GM12878 (cell line): ENCODE measurements at regions not wholly inside any gene's neighbourhood (a gene's known extent, or its start where the extent isn't known, plus 50 kb on each side); places are given as distances from the start of the nearest gene placed in this dataset.

Experiments used
- ATAC-seq: fragments of 200-7000 bp; cut with Tn5 transposase; 3 replicates; pipeline ENCODE4 v1.9.1; 2020; ENCODE audit warnings: mild to moderate bottlenecking, moderate library complexity
- BruUV-seq: library from RNA; stranded (reverse); fragments of 400-500 nt; replicated peaks from 2 replicates; lab custom pipeline; 2021; lab: Mats Ljungman, UMichigan
- CTCF ChIA-PET: fragments of 300-600 bp; sonication (Branson Sonifier 250); formaldehyde crosslinking; extraction: SDS; loops from one replicate; lab custom pipeline; 2021; ENCODE audit warnings: inconsistent platforms; lab: Yijun Ruan, JAX
- POLR2A ChIA-PET: fragments of 350-600 bp; formaldehyde crosslinking; extraction: SDS; loops from one replicate; lab custom pipeline; 2021; ENCODE audit warnings: inconsistent platforms; lab: Charles Lee
- RAD21 ChIA-PET: fragments of 300-600 bp; sonication (Branson Sonifier 250); formaldehyde crosslinking; loops from one replicate; lab custom pipeline; 2023; ENCODE audit warnings: antibody characterized with exemption; ENCODE audit not compliant: unreplicated experiment; lab: Charles Lee
- SMC1A ChIA-PET: fragments of 300-600 bp; sonication (Branson Sonifier 250); formaldehyde crosslinking; loops from one replicate; lab custom pipeline; 2023; ENCODE audit not compliant: unreplicated experiment, uncharacterized antibody; lab: Charles Lee
- DNase-seq: peaks from one replicate; pipeline ENCODE4 v3.0.0-alpha.2; 2011; ENCODE audit warnings: low read depth, low spot score
- FAIRE-seq: peaks from 3 replicates; lab custom pipeline; 2011; peaks lifted over from hg19 to GRCh38; lab: Jason Lieb, UNC
- H2AFZ ChIP-seq: 2 replicates; pipeline ENCODE4 v1.6.0; 2011; ENCODE audit warnings: low read depth, low read length, control low read depth; ENCODE audit not compliant: control insufficient read depth
- H3K27ac ChIP-seq: 2 replicates; pipeline ENCODE4 v1.5.1; 2011; ENCODE audit warnings: control low read depth; ENCODE audit not compliant: control insufficient read depth, insufficient read depth
- H3K27me3 ChIP-seq, 2 experiments: replicated peaks in 1 of 2; 2 replicates each; pipeline versions ENCODE4 v1.6.0 to v1.6.1; 2011; ENCODE audit warnings: low read length in 1 of 2; ENCODE audit not compliant: control insufficient read depth in 2 of 2, insufficient read depth in 2 of 2
- H3K36me3 ChIP-seq, 2 experiments: 2 replicates each; pipeline ENCODE4 v1.5.1; 2011; ENCODE audit warnings: low read length in 1 of 2; ENCODE audit not compliant: control insufficient read depth in 2 of 2, insufficient read depth in 2 of 2
- H3K4me1 ChIP-seq: 2 replicates; pipeline ENCODE4 v1.6.1; 2011; ENCODE audit warnings: mild to moderate bottlenecking, low read length, moderate library complexity, mixed read lengths; ENCODE audit not compliant: control insufficient read depth, insufficient read depth
- H3K4me2 ChIP-seq: 2 replicates; pipeline ENCODE4 v1.6.0; 2011; ENCODE audit warnings: control low read depth; ENCODE audit not compliant: control insufficient read depth, insufficient read depth
- H3K4me3 ChIP-seq: fragments of 200-600 bp; sonication (generic); 2 replicates; pipeline ENCODE4 v1.5.1; 2016
- H3K79me2 ChIP-seq: 2 replicates; pipeline ENCODE4 v1.6.0; 2011; ENCODE audit warnings: low read length; ENCODE audit not compliant: control insufficient read depth, insufficient read depth
- H3K9ac ChIP-seq: 2 replicates; pipeline ENCODE4 v1.8.0; 2011; ENCODE audit warnings: low read length, control low read depth, mixed read lengths; ENCODE audit not compliant: control insufficient read depth, insufficient read depth
- H3K9me3 ChIP-seq: replicated peaks from 3 replicates; pipeline ENCODE4 v1.5.1; 2011; ENCODE audit warnings: mild to moderate bottlenecking, low read length; ENCODE audit not compliant: control insufficient read depth, insufficient read depth
- H4K20me1 ChIP-seq: 2 replicates; pipeline ENCODE4 v1.6.0; 2011; ENCODE audit not compliant: control insufficient read depth, insufficient read depth
- CREM ChIP-seq: IDR thresholded peaks from 2 replicates; pipeline ENCODE4 v1.6.1; 2014; ENCODE audit warnings: antibody characterized with exemption, low read depth
- ESRRA ChIP-seq: IDR thresholded peaks from 2 replicates; pipeline ENCODE4 v1.6.1; 2012; ENCODE audit warnings: mild to moderate bottlenecking, low read length, improper control_type of control experiment
- KDM1A ChIP-seq: fragments of 200-600 bp; sonication (generic); IDR thresholded peaks from 2 replicates; pipeline ENCODE4 v1.6.1; 2016; ENCODE audit warnings: borderline replicate concordance
- MEF2A ChIP-seq: IDR thresholded peaks from 2 replicates; pipeline ENCODE4 v1.6.1; 2011; ENCODE audit warnings: low read depth, mild to moderate bottlenecking, low read length, moderate library complexity; ENCODE audit not compliant: insufficient read depth
- PML ChIP-seq: IDR thresholded peaks from 2 replicates; pipeline ENCODE4 v1.6.1; 2012; ENCODE audit warnings: low read length, inconsistent platforms
- POLR2A ChIP-seq: IDR thresholded peaks from 2 replicates; pipeline ENCODE4 v1.6.1; 2011; ENCODE audit warnings: low read depth, mild to moderate bottlenecking, low read length
- RBBP5 ChIP-seq: fragments of 200-600 bp; sonication (generic); conservative IDR thresholded peaks from 2 replicates; pipeline ENCODE4 v1.6.1; 2016
- SP1 ChIP-seq: IDR thresholded peaks from one replicate; pipeline ENCODE4 v1.6.1; 2011; ENCODE audit warnings: low read depth, low read length
- SPI1 ChIP-seq: IDR thresholded peaks from 2 replicates; pipeline ENCODE4 v1.6.1; 2011; ENCODE audit warnings: low read depth, mild to moderate bottlenecking, low read length, moderate library complexity, borderline replicate concordance; ENCODE audit not compliant: insufficient read depth
- WGBS: methylation state at CpG from one replicate; pipeline ENCODE4 v1.1.6; 2016; ENCODE audit warnings: low lambda C conversion rate; ENCODE audit not compliant: insufficient replicate concordance, insufficient coverage; ENCODE audit errors: missing lambda C conversion rate; 5-methylcytosine and 5-hydroxymethylcytosine counted together
- in situ Hi-C: fragments of 300-500 bp; cut with MboI; formaldehyde crosslinking; loops from 9 replicates; pipeline ENCODE4 v1.14.3; 2018; ENCODE audit warnings: mixed read lengths
- intact Hi-C: fragments of 100-400 bp; cut with micrococcal nuclease; formaldehyde crosslinking; loops from one replicate; pipeline ENCODE4 v1.14.2; 2022; ENCODE audit not compliant: unreplicated experiment
- TF ChIP-seq, protein P1 (sequence below): IDR thresholded peaks from 2 replicates; pipeline ENCODE4 v1.6.1; 2012; ENCODE audit warnings: improper control_type of control experiment, low read depth, low read length; ENCODE audit not compliant: insufficient replicate concordance
- TF ChIP-seq, protein P2 (sequence below): IDR thresholded peaks from 2 replicates; pipeline ENCODE4 v1.6.1; 2011; ENCODE audit warnings: low read depth, low read length, improper control_type of control experiment, borderline replicate concordance
- TF ChIP-seq, protein P3 (sequence below): fragments of 450-650 bp; formaldehyde crosslinking; IDR thresholded peaks from 2 replicates; pipeline ENCODE4 v1.4.0; 2020; ENCODE audit warnings: mild to moderate bottlenecking, moderate library complexity
- TF ChIP-seq, protein P4 (sequence below): IDR thresholded peaks from 2 replicates; pipeline ENCODE4 v1.6.1; 2011; ENCODE audit warnings: borderline replicate concordance, low read depth, mild to moderate bottlenecking, moderate library complexity, mixed read lengths, low read length; ENCODE audit not compliant: insufficient read depth; ENCODE audit errors: extremely low read length
- TF ChIP-seq, protein P5 (sequence below): fragments of 450-650 bp; IDR thresholded peaks from 2 replicates; pipeline ENCODE4 v1.6.1; 2016; ENCODE audit warnings: mild to moderate bottlenecking

DNA sequence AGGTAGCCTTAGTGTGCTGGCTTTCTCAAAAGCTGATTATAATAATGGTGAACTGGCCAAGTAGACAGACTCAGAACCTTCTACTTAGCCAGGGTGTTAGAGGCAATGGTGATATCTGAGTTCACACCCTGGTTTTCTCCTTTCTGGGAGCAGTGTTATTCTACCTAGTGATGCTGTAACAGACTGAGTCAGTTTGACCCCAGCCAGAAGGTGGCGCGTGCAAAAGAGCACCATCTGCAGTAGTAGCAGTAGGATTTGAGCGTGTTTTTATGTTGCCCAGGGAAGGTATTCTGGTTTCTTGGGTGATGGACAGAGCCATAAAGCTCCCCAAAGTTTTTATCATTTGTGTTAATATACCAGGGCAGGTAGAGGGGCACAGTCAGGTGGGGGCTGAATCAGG is 143.8 kb upstream of the CPXCR1 start:
- no TSS peak for BruUV-seq
- H3K9me3 ChIP-seq, result no peaks in the 10 kb centered on the region
- no peak overlapping the region for H3K9ac ChIP-seq
- H4K20me1 ChIP-seq, result no peaks in the 10 kb centered on the region
- H3K4me1 ChIP-seq, result no peaks in the 10 kb centered on the region
- no peak overlapping the region for H3K4me2 ChIP-seq
- H3K36me3 ChIP-seq, result no peaks in the 10 kb centered on the region
- TF ChIP-seq, protein P1, sequence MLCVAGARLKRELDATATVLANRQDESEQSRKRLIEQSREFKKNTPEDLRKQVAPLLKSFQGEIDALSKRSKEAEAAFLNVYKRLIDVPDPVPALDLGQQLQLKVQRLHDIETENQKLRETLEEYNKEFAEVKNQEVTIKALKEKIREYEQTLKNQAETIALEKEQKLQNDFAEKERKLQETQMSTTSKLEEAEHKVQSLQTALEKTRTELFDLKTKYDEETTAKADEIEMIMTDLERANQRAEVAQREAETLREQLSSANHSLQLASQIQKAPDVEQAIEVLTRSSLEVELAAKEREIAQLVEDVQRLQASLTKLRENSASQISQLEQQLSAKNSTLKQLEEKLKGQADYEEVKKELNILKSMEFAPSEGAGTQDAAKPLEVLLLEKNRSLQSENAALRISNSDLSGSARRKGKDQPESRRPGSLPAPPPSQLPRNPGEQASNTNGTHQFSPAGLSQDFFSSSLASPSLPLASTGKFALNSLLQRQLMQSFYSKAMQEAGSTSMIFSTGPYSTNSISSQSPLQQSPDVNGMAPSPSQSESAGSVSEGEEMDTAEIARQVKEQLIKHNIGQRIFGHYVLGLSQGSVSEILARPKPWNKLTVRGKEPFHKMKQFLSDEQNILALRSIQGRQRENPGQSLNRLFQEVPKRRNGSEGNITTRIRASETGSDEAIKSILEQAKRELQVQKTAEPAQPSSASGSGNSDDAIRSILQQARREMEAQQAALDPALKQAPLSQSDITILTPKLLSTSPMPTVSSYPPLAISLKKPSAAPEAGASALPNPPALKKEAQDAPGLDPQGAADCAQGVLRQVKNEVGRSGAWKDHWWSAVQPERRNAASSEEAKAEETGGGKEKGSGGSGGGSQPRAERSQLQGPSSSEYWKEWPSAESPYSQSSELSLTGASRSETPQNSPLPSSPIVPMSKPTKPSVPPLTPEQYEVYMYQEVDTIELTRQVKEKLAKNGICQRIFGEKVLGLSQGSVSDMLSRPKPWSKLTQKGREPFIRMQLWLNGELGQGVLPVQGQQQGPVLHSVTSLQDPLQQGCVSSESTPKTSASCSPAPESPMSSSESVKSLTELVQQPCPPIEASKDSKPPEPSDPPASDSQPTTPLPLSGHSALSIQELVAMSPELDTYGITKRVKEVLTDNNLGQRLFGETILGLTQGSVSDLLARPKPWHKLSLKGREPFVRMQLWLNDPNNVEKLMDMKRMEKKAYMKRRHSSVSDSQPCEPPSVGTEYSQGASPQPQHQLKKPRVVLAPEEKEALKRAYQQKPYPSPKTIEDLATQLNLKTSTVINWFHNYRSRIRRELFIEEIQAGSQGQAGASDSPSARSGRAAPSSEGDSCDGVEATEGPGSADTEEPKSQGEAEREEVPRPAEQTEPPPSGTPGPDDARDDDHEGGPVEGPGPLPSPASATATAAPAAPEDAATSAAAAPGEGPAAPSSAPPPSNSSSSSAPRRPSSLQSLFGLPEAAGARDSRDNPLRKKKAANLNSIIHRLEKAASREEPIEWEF, result no peak
- TF ChIP-seq SP1 (no peak), ESRRA (no peak), MEF2A (no peak), PML (no peak), RBBP5 (no peak), KDM1A (no peak), SPI1 (no peak), CREM (no peak), POLR2A (no peak)
- TF ChIP-seq, protein P2, sequence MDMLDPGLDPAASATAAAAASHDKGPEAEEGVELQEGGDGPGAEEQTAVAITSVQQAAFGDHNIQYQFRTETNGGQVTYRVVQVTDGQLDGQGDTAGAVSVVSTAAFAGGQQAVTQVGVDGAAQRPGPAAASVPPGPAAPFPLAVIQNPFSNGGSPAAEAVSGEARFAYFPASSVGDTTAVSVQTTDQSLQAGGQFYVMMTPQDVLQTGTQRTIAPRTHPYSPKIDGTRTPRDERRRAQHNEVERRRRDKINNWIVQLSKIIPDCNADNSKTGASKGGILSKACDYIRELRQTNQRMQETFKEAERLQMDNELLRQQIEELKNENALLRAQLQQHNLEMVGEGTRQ, result no peak
- TF ChIP-seq, protein P3, sequence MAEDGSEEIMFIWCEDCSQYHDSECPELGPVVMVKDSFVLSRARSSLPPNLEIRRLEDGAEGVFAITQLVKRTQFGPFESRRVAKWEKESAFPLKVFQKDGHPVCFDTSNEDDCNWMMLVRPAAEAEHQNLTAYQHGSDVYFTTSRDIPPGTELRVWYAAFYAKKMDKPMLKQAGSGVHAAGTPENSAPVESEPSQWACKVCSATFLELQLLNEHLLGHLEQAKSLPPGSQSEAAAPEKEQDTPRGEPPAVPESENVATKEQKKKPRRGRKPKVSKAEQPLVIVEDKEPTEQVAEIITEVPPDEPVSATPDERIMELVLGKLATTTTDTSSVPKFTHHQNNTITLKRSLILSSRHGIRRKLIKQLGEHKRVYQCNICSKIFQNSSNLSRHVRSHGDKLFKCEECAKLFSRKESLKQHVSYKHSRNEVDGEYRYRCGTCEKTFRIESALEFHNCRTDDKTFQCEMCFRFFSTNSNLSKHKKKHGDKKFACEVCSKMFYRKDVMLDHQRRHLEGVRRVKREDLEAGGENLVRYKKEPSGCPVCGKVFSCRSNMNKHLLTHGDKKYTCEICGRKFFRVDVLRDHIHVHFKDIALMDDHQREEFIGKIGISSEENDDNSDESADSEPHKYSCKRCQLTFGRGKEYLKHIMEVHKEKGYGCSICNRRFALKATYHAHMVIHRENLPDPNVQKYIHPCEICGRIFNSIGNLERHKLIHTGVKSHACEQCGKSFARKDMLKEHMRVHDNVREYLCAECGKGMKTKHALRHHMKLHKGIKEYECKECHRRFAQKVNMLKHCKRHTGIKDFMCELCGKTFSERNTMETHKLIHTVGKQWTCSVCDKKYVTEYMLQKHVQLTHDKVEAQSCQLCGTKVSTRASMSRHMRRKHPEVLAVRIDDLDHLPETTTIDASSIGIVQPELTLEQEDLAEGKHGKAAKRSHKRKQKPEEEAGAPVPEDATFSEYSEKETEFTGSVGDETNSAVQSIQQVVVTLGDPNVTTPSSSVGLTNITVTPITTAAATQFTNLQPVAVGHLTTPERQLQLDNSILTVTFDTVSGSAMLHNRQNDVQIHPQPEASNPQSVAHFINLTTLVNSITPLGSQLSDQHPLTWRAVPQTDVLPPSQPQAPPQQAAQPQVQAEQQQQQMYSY, result no peak
- TF ChIP-seq, protein P4, sequence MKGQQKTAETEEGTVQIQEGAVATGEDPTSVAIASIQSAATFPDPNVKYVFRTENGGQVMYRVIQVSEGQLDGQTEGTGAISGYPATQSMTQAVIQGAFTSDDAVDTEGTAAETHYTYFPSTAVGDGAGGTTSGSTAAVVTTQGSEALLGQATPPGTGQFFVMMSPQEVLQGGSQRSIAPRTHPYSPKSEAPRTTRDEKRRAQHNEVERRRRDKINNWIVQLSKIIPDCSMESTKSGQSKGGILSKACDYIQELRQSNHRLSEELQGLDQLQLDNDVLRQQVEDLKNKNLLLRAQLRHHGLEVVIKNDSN, result no peak
- TF ChIP-seq, protein P5, sequence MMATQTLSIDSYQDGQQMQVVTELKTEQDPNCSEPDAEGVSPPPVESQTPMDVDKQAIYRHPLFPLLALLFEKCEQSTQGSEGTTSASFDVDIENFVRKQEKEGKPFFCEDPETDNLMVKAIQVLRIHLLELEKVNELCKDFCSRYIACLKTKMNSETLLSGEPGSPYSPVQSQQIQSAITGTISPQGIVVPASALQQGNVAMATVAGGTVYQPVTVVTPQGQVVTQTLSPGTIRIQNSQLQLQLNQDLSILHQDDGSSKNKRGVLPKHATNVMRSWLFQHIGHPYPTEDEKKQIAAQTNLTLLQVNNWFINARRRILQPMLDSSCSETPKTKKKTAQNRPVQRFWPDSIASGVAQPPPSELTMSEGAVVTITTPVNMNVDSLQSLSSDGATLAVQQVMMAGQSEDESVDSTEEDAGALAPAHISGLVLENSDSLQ, result no peak
- ATAC-seq (no peak), DNase-seq (no peak), FAIRE-seq (no peak)
- H3K4me3 ChIP-seq, result no peak overlapping the region
- H3K79me2 ChIP-seq, result no peaks in the 10 kb centered on the region
- WGBS, result 67% methylated on average over 3 of the region's 3 CpGs
- intact Hi-C loops (no loop called here), in situ Hi-C loops (no loop called here)
- SMC1A ChIA-PET, result no interaction called here
- CTCF ChIA-PET, result no interaction called here
- H3K27ac ChIP-seq, result no peak overlapping the region
- POLR2A ChIA-PET, result no interaction called here
- H3K27me3 ChIP-seq, result no peaks in the 10 kb centered on the region
- RAD21 ChIA-PET, result interaction anchor here (0.6 kb wide), 1 partner anchor 765 kb away, joined by 3 read pairs; no protein-coding TSS in a partner anchor
- no peak overlapping the region for H2AFZ ChIP-seq
